ENCODE measurements at regions not wholly inside any gene's neighbourhood (a gene's known extent, or its start where the extent isn't known, plus 50 kb on each side); places are given as distances from the start of the nearest gene placed in this dataset.

DNA sequence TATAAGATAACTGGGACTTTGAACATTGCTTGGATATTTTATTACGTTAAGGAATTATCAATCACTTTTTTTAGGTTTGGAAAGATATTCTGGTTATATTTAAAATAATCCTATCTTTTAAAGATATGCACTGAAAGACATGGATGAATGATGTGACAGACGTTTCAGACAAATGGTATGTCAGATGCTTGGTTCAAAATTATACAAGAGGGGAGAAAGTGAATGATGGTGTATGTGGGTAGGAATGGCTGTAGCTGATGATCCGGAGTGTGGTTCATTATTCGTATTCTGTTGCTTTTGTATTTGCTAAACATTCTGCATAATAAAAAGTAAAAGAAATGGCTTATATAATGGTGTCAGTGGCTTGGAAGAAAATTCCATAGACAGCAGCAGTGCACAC lies 51.0 kb upstream of the SNRPB2 start:
- WGBS (ENCODE audit: insufficient coverage) = 94% methylated on average over 2 of the region's 4 CpGs
- H3K36me3 Mint-ChIP-seq = no peaks in the 10 kb centered on the region
- Histone ChIP-seq H3K4me1 (ENCODE audit: control insufficient read depth in 1 of 2, insufficient read depth in 2 of 2, low read length in 2 of 2) (no peaks in the 10 kb centered on the region), H3K4me3 (replicated peaks in 1 of 3; ENCODE audit: low read depth in 2 of 3, low read length in 3 of 3) (no peak overlapping the region), H3K9ac (ENCODE audit: insufficient read depth, low read length, poor library complexity, severe bottlenecking) (no peak overlapping the region), H3K27ac (ENCODE audit: low read depth in 1 of 2, low read length in 2 of 2) (no peak overlapping the region), H3K4me2 (replicated peaks; ENCODE audit: extremely low read depth, low read length, poor library complexity, severe bottlenecking) (no peak overlapping the region), H3K79me2 (ENCODE audit: insufficient read depth, low read length) (no peaks in the 10 kb centered on the region), H3K36me3 (replicated peaks in 1 of 2; ENCODE audit: control insufficient read depth in 1 of 2, insufficient read depth in 2 of 2, low read length in 2 of 2) (no peaks in the 10 kb centered on the region), H3K9me3 (replicated peaks in 1 of 2; ENCODE audit: control insufficient read depth in 1 of 2, insufficient read depth in 1 of 2, low read length in 2 of 2) (peaks cover 0 to 6% of the 10 kb centered on the region in 2 donors), H3K27me3 (ENCODE audit: control insufficient read depth in 2 of 2, insufficient read depth in 2 of 2, low read length in 2 of 2) (no peaks in the 10 kb centered on the region), H4K20me1 (ENCODE audit: insufficient read depth, low read length) (no peaks in the 10 kb centered on the region), H2AFZ (ENCODE audit: insufficient read depth, low read depth, low read length, poor library complexity, severe bottlenecking) (no peak overlapping the region)
- intact Hi-C loops (cut with micrococcal nuclease) = no loop called here
- TF ChIP-seq, protein P1, sequence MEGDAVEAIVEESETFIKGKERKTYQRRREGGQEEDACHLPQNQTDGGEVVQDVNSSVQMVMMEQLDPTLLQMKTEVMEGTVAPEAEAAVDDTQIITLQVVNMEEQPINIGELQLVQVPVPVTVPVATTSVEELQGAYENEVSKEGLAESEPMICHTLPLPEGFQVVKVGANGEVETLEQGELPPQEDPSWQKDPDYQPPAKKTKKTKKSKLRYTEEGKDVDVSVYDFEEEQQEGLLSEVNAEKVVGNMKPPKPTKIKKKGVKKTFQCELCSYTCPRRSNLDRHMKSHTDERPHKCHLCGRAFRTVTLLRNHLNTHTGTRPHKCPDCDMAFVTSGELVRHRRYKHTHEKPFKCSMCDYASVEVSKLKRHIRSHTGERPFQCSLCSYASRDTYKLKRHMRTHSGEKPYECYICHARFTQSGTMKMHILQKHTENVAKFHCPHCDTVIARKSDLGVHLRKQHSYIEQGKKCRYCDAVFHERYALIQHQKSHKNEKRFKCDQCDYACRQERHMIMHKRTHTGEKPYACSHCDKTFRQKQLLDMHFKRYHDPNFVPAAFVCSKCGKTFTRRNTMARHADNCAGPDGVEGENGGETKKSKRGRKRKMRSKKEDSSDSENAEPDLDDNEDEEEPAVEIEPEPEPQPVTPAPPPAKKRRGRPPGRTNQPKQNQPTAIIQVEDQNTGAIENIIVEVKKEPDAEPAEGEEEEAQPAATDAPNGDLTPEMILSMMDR (IDR thresholded peaks at IDR 0.05) = no peak
- no peak overlapping the region for H3K4me3 Mint-ChIP-seq
- DNase-seq = no peak
- H3K9me3 Mint-ChIP-seq = peaks cover 0 to 9% (median 6%) of the 10 kb centered on the region in 7 donors
- H3K27me3 Mint-ChIP-seq (ENCODE audit: low read depth in 3 of 3) = peaks cover 0 to 5% (median 3%) of the 10 kb centered on the region in 3 donors
- no peak overlapping the region for H3K27ac Mint-ChIP-seq
- H3K4me1 Mint-ChIP-seq = no peaks in the 10 kb centered on the region

DNA sequence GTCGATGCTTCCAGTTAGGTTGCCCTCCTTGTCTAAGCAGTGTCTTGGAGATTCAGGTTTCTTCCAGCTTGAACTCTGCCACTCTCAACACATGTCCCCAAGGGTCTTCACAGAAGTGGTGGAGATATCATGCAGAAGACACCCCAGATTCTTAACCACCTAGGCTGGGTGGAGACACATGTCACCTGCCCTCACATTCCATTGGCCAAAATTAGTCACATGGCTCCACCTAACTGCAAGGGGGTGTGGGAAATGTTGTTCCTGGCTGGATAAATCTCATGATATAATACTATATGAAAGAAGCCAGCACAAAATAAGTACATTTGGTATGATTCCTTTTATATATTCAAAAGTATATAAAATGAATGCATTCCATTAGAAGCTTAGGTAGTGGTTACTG lies 52.9 kb upstream of the SNRPB2 start:
- no peak for DNase-seq
- Histone ChIP-seq H3K9me3 (replicated peaks in 1 of 2; ENCODE audit: control insufficient read depth in 1 of 2, insufficient read depth in 1 of 2, low read length in 2 of 2) (peaks cover 4 to 6% of the 10 kb centered on the region in 2 donors), H2AFZ (ENCODE audit: insufficient read depth, low read depth, low read length, poor library complexity, severe bottlenecking) (no peak overlapping the region), H3K4me3 (replicated peaks in 1 of 3; ENCODE audit: low read depth in 2 of 3, low read length in 3 of 3) (no peak overlapping the region), H4K20me1 (ENCODE audit: insufficient read depth, low read length) (no peaks in the 10 kb centered on the region), H3K36me3 (replicated peaks in 1 of 2; ENCODE audit: control insufficient read depth in 1 of 2, insufficient read depth in 2 of 2, low read length in 2 of 2) (no peaks in the 10 kb centered on the region), H3K27ac (ENCODE audit: low read depth in 1 of 2, low read length in 2 of 2) (no peak overlapping the region), H3K9ac (ENCODE audit: insufficient read depth, low read length, poor library complexity, severe bottlenecking) (no peak overlapping the region), H3K79me2 (ENCODE audit: insufficient read depth, low read length) (no peaks in the 10 kb centered on the region), H3K4me2 (replicated peaks; ENCODE audit: extremely low read depth, low read length, poor library complexity, severe bottlenecking) (no peak overlapping the region), H3K27me3 (ENCODE audit: control insufficient read depth in 2 of 2, insufficient read depth in 2 of 2, low read length in 2 of 2) (no peaks in the 10 kb centered on the region), H3K4me1 (ENCODE audit: control insufficient read depth in 1 of 2, insufficient read depth in 2 of 2, low read length in 2 of 2) (no peaks in the 10 kb centered on the region)
- Mint-ChIP-seq H3K36me3 (no peaks in the 10 kb centered on the region), H3K9me3 (peaks cover 2 to 16% (median 8%) of the 10 kb centered on the region in 7 donors), H3K27me3 (ENCODE audit: low read depth in 3 of 3) (peaks cover 0 to 7% (median 3%) of the 10 kb centered on the region in 3 donors), H3K27ac (no peak overlapping the region), H3K4me1 (no peaks in the 10 kb centered on the region), H3K4me3 (no peak overlapping the region)
- TF ChIP-seq, protein P1 (IDR thresholded peaks at IDR 0.05) = no peak
- WGBS (ENCODE audit: insufficient coverage) = no CpG with 5 or more reads among the region's 1 CpG
- intact Hi-C loops (cut with micrococcal nuclease) = no loop called here
